Loucy (cell line): ENCODE measurements at regions not wholly inside any gene's neighbourhood (a gene's known extent, or its start where the extent isn't known, plus 50 kb on each side); places are given as distances from the start of the nearest gene placed in this dataset.

ENCODE experiments used
- H2AFZ ChIP-seq: fragments of 200-600 bp; sonication (generic); 2 replicates; pipeline ENCODE4 v1.6.0; 2016; ENCODE audit warnings: antibody characterized with exemption, mild to moderate bottlenecking, low read length, moderate library complexity
- H3F3A ChIP-seq: fragments of 200-600 bp; 2 replicates; pipeline ENCODE4 v1.6.0; 2016; ENCODE audit warnings: antibody characterized with exemption, low read depth, mild to moderate bottlenecking
- H3K27me3 ChIP-seq: fragments of 200-600 bp; sonication (generic); 2 replicates; pipeline ENCODE4 v1.6.1; 2014; ENCODE audit warnings: low read length, mild to moderate bottlenecking; ENCODE audit not compliant: insufficient read depth, poor library complexity, severe bottlenecking
- H3K36me3 ChIP-seq: fragments of 200-600 bp; sonication (generic); 2 replicates; pipeline ENCODE4 v1.6.1; 2016; ENCODE audit warnings: low read length; ENCODE audit not compliant: insufficient read depth
- H3K4me1 ChIP-seq: fragments of 200-600 bp; sonication (generic); 2 replicates; pipeline ENCODE4 v1.5.1; 2014; ENCODE audit warnings: low read length, mild to moderate bottlenecking; ENCODE audit not compliant: insufficient read depth, poor library complexity, severe bottlenecking
- H3K4me2 ChIP-seq: fragments of 200-600 bp; sonication (generic); 2 replicates; pipeline ENCODE4 v1.6.0; 2014; ENCODE audit warnings: antibody characterized with exemption, low read length, low read depth, mild to moderate bottlenecking; ENCODE audit not compliant: poor library complexity, severe bottlenecking
- H3K4me3 ChIP-seq: fragments of 200-600 bp; sonication (generic); 2 replicates; pipeline ENCODE4 v1.5.1; 2014; ENCODE audit warnings: low read length, mild to moderate bottlenecking, mixed read lengths; ENCODE audit not compliant: poor library complexity, severe bottlenecking
- H3K79me2 ChIP-seq: fragments of 200-600 bp; sonication (generic); 2 replicates; pipeline ENCODE4 v1.6.1; 2014; ENCODE audit warnings: low read length; ENCODE audit not compliant: insufficient read depth
- H3K9ac ChIP-seq: fragments of 200-600 bp; sonication (generic); 2 replicates; pipeline ENCODE4 v1.6.0; 2014; ENCODE audit warnings: mild to moderate bottlenecking, low read depth, low read length, moderate library complexity; ENCODE audit not compliant: poor library complexity, severe bottlenecking
- H3K9me2 ChIP-seq: fragments of 200-600 bp; sonication (generic); replicated peaks from 2 replicates; pipeline ENCODE4 v1.6.1; 2016; ENCODE audit warnings: low read depth, low read length, mixed read lengths
- H3K9me3 ChIP-seq: fragments of 200-600 bp; sonication (generic); 2 replicates; pipeline ENCODE4 v1.6.1; 2014; ENCODE audit warnings: mild to moderate bottlenecking, antibody characterized with exemption, low read length, low read depth; ENCODE audit not compliant: insufficient read depth
- H4K20me1 ChIP-seq: fragments of 200-600 bp; sonication (generic); 2 replicates; pipeline ENCODE4 v1.6.0; 2014; ENCODE audit warnings: antibody characterized with exemption, low read length, mild to moderate bottlenecking; ENCODE audit not compliant: insufficient read depth, poor library complexity, severe bottlenecking
- CTCF ChIP-seq: fragments of 200-600 bp; sonication (generic); conservative IDR thresholded peaks from 2 replicates; pipeline ENCODE4 v1.5.1; 2014; ENCODE audit warnings: mild to moderate bottlenecking, antibody characterized with exemption, low read length
- EZH2phosphoT487 ChIP-seq: fragments of 200-600 bp; IDR thresholded peaks from 2 replicates; pipeline ENCODE4 v1.6.1; 2018; ENCODE audit warnings: antibody characterized with exemption, mild to moderate bottlenecking, moderate library complexity, borderline replicate concordance

- no peaks in the 10 kb centered on the region for H3K79me2 ChIP-seq
- H3K9me2 ChIP-seq: no peaks in the 10 kb centered on the region
- no peak overlapping the region for H3K9ac ChIP-seq
- H3K4me1 ChIP-seq: no peaks in the 10 kb centered on the region
- no peaks in the 10 kb centered on the region for H3K36me3 ChIP-seq
- H2AFZ ChIP-seq: no peak overlapping the region
- H4K20me1 ChIP-seq: no peaks in the 10 kb centered on the region
- H3K4me3 ChIP-seq: no peak overlapping the region
- H3F3A ChIP-seq: no peaks in the 10 kb centered on the region
- no peak overlapping the region for H3K4me2 ChIP-seq
- H3K27me3 ChIP-seq: no peaks in the 10 kb centered on the region
- no peak for TF ChIP-seq CTCF
- TF ChIP-seq EZH2phosphoT487: no peak
- H3K9me3 ChIP-seq: no peaks in the 10 kb centered on the region
These were observed 151.8 kb upstream of the ANO5 start for GRCh38 chr11:22041039-22041438.

GRCh38 chr11:22042081-22042480 is 150.8 kb upstream of the ANO5 start:
- Histone ChIP-seq H3K79me2 (no peaks in the 10 kb centered on the region), H3K4me1 (no peaks in the 10 kb centered on the region), H3K4me2 (no peak overlapping the region), H3K27me3 (no peaks in the 10 kb centered on the region), H3F3A (no peaks in the 10 kb centered on the region), H3K36me3 (no peaks in the 10 kb centered on the region), H3K4me3 (no peak overlapping the region), H3K9me2 (no peaks in the 10 kb centered on the region), H2AFZ (no peak overlapping the region), H3K9ac (no peak overlapping the region), H4K20me1 (no peaks in the 10 kb centered on the region), H3K9me3 (no peaks in the 10 kb centered on the region)
- TF ChIP-seq CTCF: no peak
- no peak for TF ChIP-seq EZH2phosphoT487

- no peaks in the 10 kb centered on the region for H4K20me1 ChIP-seq
- H3K36me3 ChIP-seq: no peaks in the 10 kb centered on the region
- H2AFZ ChIP-seq: no peak overlapping the region
- no peaks in the 10 kb centered on the region for H3K79me2 ChIP-seq
- H3K4me1 ChIP-seq: no peaks in the 10 kb centered on the region
- no peaks in the 10 kb centered on the region for H3K9me2 ChIP-seq
- H3K9ac ChIP-seq: no peak overlapping the region
- no peaks in the 10 kb centered on the region for H3K27me3 ChIP-seq
- TF ChIP-seq EZH2phosphoT487 (no peak), CTCF (no peak)
- no peak overlapping the region for H3K4me2 ChIP-seq
- H3K9me3 ChIP-seq: no peaks in the 10 kb centered on the region
- no peak overlapping the region for H3K4me3 ChIP-seq
- H3F3A ChIP-seq: no peaks in the 10 kb centered on the region
These were observed 148.8 kb upstream of the ANO5 start for GRCh38 chr11:22044126-22044525.
